Effector CD8-positive, alpha-beta T cell (primary cell): ENCODE measurements at regions not wholly inside any gene's neighbourhood (a gene's known extent, or its start where the extent isn't known, plus 50 kb on each side); places are given as distances from the start of the nearest gene placed in this dataset.

Experiments
- DNase-seq: peaks from one replicate; lab custom pipeline; 2025; lab: John Stamatoyannopoulos, UW

DNA sequence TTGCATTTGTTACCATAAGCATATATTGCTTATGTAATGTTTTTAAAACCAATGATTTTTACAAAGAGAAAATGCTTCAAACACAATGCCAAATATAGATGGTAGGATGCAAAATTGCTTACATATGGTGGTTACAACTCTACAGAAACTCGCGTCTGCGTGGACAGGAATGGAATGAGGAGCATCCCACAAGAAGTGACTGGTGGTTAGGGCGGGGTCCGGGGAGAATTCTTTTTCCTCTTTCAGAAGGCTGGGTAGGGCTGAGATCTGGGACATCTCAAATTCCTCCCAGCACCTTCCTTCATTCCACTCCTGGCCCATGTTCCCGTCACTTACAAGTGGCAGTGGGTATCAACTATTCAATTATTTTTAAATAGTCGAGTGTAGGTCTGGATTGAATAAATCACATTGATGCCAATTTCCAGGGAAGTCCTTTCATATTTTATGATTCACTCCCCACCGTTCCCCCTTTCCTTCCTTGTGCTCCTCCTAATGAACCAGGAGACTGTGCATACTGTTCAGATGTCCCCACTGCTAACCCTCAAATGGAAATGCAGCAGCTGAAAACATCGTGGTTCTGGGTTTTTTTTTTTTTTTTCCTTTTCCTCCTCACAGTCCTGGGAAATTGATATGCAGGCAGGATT is 174.5 kb upstream of the POU3F1 start:
- no peak for DNase-seq

DNA sequence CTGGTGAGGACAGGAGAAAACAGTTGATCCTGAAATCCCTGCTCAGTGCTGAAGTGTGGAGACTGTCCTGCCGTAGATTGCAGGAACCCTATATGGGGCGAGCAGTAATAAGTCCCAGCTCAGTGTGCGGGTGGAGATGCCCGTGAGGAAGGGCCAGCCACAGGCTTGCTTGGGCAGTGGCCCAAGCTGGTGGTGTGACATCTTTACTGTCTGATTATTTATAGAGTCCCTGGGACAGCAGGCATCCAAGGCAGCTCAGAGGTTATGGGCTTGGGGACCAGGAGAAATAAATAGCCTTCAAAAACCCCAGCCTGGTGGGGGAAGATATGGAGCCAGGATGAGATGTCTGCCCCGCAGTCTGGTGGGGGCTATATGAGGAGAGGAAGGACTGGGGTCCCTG is 170.7 kb upstream of the POU3F1 start:
- DNase-seq: no peak

DNA sequence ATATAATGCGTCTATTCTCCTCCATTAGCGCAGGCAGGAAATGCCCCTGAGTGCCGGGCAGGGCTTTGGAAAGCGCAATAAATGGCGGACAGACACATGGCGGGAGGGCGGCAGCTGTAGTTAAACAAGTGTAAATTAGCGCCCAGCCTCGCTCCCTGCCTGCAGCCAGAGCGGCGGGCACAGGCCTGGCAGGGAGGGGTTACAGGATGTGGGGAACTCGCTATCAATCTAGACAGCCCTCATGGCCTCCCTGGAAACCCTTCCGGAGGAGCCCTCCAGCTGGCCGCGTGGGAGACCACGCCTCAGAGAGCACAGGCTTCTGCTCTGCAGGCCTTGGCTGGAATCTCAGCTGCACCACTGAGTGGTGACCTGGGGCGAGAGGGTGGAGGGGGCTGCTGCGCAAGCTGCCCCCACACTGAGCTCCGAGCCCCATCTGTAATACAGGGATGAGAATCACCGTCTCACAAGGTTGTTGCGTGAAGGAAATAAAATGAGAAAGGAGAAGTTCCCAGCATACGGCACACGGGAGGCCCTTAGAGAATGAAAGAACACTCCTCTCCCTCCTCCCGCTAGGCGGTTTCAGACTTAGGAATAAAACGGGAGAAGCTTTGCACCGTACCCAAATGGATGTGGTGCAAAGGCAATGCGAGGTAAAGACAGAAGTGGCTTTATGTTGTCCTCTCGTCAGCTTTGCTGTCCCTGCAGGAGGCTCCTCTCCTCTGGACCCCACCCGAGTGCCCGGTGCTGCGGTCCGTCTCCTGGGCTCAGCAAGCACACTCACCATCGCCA is 167.2 kb upstream of the POU3F1 start:
- DNase-seq: no peak

DNA sequence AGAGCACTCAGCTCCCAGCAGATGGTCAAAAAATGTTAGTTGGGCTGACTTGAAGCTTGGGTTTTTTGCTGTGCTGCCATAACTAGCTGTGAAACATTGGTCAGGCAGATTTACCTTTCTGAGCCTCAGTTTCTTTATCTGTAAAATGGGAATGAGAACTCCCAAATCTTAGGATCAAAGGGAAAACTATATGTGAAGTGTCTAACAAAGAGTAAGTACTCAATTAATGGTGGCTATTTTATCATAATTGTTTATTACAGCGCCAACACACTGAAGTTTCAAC is 164.2 kb upstream of the POU3F1 start:
- no peak for DNase-seq

DNA sequence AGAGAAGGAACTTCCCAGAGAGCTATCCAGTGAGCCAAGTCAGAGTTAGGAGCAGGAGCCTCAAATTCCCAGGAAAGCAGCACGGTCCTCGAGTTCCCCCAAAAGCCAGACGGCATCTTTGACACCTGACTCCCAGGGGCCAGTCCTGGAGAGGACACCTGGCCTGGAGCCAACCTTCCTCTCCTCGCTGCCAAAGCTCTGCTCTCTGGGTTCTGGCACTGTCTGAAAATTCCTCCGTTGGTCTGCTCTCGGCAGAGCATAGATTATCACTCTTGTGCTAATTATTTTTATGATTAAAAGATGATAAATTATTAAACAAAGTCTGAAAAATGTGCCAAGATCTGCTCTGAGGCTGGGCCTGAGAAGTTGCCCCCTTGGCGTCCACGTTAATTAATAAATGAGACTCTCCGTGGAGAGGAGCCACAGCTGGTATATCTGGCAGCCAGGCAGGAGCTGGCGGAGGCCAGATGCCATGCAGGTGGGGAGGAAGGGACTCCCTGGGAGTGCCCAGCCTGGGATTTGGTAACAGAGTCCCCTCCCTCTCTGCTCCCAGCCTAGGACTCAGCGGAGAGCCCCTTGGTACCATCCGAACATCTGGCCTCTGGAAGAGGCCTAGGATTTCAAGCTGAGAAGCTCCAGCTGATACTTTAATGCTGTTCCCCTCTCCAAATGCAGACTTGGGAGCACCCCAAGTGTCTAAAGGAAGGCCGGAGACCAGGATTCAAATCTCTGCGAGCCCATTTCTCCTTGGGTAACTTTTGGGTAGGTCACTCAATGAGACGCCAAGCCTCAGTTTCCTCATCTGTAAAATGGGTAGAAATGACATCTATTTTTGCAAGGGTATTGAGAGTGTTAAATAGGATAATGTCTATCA is 163.7 kb upstream of the POU3F1 start:
- no peak for DNase-seq

DNA sequence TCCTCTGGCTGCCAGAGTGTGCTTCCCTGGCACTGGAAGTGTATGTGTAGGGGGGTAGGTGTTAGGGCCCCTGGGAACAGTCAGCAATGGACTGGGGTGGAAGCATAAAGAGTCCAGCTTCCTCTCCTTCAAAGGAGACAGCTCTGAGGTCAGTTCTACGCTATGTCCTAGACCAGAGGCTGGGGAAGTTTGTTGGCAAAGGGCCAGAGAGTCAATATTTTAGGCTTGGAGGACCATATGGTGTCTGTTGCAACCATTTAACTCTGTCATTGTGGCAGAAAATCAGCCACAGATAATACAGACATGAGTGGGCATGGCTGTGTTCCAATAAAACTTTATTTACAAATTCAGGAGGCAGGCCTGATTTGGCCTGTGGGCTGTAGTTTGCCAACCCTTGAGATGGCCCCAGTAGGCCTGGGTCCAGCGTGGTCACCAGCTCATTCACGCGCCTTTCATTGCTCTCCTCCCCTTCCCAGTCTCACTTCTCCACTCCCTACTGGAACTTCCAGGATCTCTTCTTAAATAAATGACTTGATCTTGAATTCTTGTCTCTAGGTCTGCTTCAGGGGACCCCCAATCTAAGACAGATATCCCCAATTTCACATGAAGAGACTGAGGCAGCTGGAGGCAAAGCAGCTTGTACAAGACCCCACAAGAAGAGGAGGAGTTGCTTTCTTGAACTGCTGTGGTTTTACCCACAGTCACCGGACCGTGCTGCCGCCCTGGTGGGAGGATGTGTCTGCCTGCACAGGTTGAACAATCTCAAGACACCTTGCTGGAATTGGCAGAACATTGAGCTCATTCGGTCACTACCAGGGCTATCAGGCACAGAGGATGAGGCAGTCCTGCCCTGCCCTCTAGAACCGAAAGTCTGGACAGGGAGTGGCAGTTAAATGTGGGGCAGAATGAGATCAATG is 162.4 kb upstream of the POU3F1 start:
- DNase-seq: no peak

DNA sequence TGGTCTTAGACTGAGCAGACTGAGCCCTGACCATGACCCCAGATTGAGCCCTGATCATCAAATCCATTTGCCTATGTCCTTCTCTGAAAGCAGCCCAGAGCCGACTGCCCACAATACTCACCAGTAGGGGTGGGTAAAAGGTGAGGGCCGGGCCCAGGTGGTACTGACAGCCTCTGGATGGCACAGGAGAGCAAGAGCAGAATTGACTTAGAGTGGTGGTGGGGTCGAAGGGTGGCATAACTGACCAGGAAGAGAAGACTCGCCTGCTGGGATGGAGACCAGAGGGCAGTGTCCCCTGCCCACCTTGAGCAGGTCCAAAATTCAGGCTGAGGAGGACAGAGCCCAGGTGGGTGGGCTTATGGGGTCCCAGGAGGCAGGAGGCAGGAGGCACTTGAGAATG is 161.3 kb upstream of the POU3F1 start:
- no peak for DNase-seq

DNA sequence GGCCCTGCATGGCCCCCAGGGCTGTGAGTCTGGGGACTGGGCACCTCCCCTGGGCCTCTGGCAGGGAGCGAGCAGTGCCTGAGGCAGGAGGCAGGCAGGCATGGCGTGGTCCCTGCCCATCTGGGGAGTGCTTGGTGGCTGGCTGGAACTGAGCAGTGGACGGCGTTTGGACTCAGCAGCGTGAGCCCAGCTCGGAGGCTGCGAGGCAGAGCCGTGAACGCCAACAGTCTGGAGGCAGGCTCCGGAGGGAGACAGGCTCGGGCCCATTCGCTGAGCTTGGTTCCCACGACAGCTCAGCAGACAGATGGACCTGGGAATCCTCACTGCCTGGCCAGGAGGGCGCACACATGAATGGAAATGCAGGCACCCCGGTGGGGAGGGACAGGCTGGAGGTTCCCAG is 160.7 kb upstream of the POU3F1 start:
- DNase-seq: no peak

DNA sequence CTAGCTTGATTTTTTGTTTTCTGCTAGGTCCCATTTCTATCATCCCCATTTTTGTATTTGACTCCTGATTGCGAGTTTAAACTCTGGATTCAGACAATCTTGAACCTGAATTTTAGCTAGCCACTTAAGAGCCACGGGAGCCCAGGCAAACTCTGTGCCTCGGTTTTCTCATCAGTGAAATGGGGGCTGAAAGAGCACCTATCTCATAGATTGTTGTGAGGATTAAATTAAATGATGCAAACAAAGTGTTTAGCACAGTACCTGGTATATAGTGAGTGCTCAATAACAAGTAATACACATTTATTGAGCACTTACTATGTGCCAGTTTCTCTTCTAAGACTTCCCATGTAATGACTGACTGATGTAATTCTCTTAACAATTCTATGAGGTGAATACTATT is 158.1 kb upstream of the POU3F1 start:
- DNase-seq: no peak

DNA sequence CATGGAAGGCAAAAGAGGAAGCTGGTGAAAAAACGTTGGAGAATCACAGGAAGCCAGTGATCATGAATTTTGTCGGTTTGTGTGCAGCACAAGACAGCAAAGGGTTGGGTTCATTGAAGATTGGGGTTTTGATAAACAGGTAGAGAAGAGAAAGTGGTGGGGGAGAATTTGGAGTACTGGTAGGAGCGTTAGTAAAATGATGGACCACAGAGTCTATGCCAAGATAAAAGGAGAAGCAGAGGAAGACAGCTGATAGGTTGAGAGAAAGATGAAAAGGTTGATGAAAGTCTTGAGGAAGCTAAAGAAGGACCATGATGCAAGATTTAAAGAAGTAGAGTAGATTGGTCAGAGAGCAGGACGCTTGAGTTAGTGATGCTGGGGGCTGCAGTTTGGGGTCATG is 156.8 kb upstream of the POU3F1 start:
- DNase-seq: no peak

DNA sequence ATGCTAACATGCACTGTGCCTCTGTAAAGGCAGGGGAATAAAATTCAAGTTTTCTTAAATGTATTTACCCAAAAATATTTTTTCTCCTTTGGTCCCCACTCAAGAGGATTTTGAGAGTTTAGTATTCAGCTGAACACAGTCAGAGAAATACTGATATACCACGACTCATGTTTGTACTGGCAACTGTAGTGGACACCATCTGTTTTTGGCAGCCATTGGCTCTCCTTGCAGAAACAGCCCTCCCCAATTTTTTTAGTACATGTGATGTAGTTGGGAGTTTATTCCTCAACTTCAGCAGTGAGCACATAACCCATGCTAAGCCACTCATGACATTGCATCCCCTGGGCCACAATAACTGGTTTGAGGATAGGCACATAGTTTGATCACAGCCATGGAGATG is 154.8 kb upstream of the POU3F1 start:
- DNase-seq: no peak

DNA sequence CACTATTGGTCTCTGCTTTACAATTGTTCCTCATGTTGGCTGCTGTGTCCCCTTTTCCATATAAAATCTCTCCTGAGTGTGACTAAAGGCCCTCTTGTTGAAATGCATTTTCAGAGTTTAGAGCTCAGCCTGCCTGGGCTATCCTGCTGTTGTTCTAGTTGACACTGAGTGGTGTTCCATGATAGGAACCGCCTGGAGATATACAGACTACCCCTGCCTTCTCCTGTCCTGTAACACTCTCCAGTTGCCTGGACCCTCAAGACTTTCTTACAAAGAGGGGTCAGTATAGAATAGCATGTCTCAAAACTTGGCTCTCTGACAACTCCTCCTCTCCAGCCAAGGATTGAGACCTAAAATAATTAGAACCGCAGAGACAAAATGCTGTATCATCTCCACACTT is 152.0 kb upstream of the POU3F1 start:
- no peak for DNase-seq

DNA sequence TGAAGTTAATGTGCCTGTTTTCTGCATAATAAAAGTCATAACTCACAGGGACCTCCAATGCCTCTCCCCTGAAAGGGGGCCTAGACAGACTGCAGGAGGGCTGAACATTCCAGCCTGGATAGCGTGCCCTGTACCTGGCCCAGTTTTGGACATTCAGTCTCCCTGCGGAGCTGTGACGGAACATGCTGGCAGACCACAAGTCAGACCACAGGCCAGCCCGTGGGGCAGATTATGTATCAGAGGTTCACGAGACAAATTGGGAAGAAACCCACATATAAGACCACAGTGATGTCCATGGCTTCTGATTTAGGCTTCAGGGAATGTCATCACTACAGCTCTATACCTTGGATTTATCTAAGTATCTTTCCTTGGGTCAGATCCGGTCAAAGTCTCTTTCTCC is 151.5 kb upstream of the POU3F1 start:
- DNase-seq: no peak

DNA sequence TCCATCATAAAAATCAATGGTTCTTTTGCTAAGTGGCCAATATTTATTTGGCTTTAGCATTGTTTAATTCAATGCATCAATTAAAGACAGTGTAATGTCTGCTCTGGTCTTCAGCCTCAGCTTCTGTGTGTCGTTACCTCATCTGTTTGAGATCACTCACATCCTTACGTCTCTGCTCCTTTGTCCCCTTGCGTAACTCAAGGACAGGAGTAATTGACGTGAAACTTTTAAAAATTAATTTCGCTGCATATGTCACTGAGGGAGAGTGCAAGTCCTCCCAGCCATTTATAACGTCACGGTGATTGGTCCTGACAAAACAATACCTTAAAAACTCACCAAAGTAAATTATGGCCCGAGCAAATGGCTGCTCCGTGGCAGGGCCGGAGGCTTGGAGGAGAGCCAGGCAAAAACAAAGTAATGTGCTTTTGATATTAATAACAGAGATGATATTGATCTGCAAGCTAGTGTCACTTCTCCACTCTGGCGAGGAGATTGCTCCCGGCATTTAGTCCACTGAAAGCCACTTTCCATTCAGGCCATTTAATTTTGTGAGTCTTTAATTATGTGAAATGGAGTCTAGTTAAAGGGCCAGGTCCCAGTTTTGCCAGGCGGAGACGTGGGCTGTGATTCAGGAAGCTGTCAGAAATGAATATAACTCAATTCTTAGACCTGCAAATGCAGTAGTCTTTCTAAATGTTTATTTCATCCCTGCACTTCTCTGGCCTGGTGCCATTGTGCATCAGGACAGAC is 150.9 kb upstream of the POU3F1 start:
- DNase-seq: no peak

DNA sequence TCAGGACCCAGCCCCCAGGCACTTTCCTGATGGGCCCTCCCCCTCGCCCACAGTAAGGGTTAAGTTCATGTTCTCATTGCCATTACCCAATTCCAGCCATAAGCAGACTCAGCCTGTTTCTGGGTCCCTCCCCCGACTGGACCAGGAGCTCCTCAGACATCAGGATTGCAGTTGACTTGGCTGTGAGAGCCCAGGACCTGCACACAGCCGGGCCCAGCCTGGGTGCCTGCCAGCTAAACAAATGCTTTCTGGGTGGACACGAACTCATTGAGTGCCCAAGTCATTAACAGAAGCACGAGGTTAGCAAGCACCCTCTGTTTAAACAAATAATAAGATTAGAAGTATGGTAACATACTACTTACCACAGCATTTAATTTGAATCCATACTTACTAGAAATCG is 147.9 kb upstream of the POU3F1 start:
- no peak for DNase-seq

DNA sequence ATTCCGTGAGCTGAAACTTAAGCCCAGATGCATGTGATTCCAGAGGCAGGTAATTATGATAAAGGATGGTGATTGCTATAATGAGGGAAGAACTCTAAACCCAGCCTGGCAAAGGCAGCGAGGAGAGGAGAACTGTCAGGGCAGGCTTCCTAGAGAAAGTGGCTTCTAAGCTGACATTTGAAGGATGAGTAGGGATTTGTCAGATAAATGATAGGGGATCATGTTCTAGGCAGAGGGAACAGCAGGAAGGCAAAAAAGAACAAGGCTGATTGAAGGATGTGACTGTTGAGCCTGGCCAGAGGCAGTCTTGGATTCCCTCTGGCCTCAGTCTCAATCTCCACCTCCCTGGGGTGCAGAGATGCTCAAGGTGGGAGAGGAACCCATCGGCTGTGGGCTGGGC is 146.4 kb upstream of the POU3F1 start:
- no peak for DNase-seq

DNA sequence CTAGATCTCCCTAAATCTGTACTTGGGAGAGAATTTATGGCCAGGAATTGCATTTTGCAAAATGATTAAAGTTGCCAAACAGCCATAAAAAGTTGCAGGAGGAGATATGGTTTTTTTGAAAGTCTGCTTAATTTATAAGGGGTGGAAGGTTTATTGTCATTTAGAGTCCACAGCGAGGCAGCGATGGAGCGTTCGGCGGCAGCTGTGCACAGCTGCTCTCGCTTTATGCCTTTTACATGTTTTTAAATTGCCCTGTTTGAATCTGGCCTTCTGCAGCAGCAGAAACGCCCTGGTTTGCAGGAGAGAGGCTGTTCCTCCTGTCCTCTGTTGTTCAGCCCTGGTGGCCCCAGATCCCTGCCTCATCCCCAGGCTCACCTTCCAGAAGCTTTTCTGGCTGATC is 144.9 kb upstream of the POU3F1 start:
- DNase-seq: no peak

DNA sequence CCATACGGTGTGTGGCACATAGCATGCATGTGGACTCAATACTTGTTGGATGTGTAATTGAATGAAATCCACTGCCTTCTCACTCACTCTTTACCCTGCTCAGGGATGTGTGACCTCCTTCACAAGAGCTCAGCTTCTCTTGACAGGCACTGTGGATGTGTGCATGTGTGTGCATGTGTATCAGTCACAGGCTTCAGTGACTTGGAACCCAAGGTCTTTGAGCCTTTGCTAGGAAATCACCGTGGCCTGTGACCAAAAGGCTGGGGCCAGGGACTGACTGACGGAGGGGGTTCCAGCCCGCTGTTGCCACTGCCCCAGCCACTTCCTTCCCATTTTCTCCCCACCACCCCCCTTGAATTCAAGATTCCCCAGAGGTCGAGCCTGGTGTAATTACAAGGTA is 144.4 kb upstream of the POU3F1 start:
- DNase-seq: no peak

DNA sequence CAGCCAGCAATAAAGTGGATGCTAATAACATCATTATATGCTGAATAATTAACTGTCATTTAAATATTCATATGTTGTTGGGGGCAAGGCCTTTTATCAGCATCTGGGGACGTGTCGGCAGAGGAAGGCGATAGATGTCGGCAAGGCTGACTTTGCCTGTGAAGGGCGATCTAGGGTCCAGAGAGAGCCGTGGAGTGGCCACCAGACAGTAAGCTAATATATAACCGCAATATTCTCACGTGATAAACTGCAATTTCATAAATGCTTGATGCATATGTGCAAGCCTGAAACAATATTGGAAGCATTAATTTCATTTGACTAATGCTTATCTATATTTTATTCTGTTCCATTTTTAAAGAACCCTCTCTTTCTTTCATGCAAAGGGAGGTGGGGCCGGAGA is 141.0 kb upstream of the POU3F1 start:
- DNase-seq: no peak

DNA sequence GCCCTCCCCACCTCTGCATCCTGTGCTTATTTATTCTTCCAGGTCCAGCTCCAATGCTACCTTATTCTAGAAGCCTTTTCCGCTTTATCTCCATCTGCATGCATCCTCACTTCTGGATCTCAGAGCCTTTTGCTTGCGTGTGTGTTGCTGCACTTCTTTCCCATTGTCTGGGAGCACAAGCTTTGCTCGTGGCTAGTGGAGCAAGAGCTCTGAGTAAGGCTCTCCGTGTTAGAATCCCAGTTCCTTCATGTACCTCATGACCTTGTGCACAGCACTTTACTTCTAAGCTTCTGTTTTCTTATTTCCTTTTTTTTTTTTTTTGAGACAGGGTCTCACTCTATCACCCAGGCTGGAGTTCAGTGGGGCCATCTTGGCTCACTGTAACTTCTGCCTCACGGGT is 140.0 kb upstream of the POU3F1 start:
- no peak for DNase-seq

DNA sequence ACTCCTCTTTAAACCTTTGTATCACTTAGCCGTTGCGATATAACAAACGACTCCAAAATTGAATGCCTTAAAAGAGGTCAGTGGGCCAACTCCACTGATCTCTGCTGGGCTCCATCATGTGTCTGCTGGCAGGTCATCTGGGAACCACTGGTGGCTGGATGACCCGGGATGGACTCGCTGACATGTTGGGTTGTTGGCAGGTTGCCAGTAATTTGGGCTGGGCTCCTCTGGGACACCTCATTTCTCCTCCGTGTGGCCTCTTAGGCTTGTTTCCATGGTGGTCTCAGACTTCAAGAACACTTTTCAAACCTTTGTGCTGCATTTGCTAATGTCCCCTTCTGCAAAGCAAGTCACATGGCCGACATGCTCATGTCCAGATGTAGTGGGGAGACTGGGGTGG is 139.3 kb upstream of the POU3F1 start:
- no peak for DNase-seq
